ENCODE measurements at regions not wholly inside any gene's neighbourhood (a gene's known extent, or its start where the extent isn't known, plus 50 kb on each side); places are given as distances from the start of the nearest gene placed in this dataset.

DNA sequence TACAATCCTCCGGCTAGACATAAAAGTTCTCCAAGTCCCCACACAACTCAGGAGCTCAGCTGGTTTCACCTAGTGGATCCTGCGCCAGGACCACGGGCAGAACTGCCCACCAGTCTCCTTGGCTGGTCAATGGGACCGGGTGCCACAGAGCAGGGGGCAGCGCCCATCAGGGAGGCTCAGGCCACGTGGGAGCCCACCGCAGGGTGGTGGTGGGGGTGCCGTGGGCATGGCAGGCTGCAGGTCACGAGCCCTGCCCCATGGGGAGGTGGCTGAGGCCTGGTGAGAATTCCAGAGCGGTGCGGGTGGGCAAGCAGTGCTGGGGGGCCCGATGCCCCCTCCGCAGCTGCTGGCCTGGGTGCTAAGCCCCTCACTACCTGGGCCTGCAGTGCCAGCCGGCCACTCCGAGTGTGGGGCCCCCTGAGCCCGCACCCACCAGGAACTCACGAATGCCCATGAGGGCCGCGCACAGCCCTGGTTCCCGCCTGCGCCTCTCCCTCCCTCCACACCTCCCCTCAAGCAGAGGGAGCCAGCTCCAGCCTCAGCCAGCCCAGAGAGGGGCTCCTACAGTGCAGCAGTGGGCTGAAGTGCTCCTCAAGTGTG is 1091.9 kb upstream of the TENM4 start:
- DNase-seq, result no peak

DNA sequence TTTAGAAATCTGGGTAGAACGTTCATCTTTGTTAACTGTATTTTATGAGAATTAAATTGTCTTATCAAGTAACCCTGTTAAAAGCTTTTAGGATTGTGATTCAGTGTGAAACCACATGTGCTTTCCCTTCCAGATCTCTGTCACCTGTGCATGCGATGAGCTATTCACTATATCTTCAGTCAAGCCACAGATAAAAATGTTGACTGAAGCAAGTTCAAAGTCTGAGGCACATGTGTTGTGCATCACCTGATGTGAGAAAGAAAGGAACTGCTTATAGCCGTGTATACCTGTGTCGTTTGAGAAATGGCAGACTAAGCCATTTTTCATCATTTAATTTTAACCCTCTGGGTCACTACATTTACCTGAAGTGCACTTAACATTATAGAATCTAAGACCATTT is 1088.9 kb upstream of the TENM4 start:
- DNase-seq, result no peak

DNA sequence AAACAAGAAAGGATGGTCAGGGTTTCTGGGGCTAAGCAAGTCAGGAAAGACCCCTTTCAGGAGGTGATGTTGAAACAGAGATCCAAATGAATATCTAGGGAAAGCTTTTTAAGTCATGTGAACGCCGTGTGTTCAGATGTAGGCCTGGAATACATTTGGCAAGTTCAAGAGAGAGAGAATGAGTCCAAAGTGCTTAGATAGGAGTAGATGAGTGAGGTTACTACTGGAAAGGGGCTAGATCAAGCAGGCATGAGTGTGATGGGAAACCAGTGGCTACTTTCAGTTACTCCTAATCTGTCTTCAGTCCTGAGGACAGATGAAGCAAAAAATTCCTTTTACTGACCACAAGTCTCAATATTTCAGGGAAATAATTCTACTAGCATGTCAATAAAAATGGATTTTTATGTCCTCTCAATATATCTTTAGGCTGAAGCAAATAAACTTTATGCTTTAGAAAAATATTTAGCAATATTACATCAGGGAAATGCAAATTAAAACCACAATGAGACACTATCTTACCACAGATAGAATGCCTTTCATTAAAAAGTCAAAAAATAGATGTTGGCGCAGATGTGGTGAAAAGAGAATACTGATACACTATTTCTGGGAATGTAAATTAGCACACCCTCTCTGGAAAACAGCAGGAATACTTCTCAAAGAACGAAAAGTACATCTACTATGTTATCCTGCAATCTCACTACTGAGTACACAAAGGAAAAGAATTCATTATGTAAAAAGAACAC is 1085.0 kb upstream of the TENM4 start:
- DNase-seq, result no peak

DNA sequence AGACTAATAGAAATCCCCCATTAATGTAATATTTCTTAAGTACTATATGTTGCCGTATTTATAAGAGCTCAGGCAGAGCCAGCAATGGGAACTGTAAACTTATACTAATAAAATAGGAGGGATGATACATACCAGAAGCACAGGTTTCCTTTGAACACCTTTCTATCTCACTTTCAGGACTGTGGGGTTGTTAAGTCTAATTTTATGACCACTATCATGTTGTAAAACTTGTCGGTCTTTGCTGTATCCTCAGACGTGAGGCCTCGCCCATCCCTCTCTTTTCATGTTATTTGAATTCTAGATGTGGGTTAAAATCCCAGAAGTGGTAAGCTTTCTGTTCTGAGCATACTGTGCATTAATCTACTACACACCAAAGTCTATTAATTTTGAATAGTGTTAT is 1083.5 kb upstream of the TENM4 start:
- no peak for DNase-seq

DNA sequence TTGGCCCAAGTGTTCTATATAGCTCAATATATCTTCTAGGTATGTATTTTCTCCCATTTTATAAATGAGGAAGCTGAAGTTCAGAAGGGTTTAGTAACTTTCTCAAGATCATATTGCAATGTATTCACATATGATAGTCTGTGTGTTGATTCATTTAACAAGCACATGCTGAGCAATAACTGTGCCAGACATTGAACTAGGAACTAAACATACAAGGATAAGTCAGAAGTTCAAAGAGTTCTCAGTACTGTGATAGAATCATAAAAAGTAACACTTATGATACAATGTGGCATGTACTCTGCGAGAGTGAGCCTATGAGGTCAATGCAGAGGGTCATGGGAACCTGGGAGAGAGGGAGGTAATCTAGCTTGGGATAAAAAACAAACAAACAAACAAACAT is 1082.2 kb upstream of the TENM4 start:
- no peak for DNase-seq

DNA sequence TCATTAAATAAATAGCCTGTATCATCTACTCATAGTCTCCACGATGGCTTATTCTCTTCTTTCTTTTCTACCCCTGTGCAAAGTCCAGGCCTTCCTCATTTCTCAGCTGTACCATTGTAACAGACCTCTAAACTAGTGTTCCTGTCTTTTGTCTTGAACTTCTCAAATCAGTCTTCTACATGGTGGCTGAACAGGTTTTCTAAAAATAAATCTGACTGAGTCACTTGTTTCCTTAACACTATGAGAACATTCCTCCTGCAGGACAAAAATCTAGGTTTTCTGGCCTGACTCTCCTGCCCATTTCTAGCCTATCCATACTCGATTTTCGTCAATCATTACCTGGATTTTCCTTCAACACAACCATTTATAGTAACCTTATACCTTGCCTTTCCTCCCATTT is 1080.8 kb upstream of the TENM4 start:
- DNase-seq, result no peak

DNA sequence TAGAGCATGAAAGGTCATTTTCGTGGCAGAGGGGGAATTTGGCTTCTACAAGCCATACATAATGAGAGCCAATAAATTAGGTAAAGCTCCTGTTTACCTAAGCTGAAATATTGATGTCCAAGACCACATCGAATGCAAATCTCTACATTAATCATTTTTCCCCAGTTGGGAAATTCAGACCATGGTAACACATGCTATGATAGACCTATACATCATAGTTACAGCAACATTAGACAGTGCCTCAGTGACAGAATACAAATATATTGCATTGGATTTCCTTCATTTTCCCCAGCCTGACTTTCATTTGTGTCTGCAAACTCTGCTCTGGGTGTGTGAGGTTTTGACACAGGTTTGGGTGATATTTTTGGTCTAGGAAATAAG is 1079.7 kb upstream of the TENM4 start:
- DNase-seq, result no peak

DNA sequence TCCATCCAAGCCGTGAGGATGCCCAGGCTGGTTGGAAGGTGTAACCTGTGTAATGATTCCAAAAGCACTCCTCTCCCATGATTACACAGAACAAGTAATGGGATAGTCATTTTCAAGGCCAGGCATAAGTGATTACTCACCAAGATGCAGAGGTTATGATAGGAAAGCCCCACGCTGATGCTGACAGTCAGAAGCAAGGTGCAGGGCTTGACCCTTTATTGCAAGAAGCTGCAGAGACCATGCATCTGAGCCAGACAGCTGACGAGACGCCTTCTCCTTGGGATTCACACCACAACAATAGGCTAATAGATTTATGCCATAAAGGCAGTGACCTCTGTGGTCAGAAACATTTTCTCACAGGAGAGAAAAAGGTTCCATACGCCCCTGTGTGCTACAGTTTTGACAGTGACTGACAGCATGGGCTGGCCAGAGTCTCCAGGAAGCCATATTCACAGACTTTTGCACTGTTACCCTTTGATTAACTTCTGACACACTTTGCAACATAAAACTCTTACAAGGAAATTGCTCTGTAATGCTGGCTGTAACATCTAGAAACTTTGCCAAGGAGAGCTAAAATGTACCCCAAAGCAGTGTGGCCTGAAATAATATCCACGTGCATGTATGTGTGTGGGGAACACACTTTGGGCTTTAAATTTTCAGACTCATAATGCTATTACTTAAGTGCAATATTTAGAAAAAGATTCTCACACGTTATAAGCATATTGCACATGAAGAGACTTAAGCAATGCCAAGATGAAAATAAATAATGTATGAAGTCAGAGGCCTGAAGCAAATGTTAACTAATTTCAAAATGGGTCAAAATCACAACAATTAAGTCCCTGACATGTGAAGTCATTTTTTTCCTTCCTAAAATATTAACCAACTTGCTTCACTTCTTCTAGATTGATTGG is 1079.0 kb upstream of the TENM4 start:
- DNase-seq, result no peak

DNA sequence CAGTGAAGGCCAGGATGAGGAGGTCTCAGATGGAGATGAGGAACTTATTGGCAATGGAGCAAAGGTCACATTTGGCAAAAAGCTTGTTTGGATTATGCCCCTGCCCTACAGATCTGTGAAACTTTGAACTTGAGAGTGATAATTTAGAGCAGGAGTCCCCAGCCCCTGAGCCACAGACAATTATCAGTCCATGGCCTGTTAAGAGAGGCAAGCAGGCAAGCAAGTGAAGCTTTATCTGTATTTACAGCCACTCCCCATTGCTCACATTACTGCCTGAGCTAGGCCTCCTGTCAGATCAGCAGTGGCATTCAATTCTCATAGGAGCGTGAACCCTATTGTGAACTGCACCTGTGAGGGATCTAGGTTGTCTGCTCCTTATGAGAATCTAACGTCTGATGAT is 1076.9 kb upstream of the TENM4 start:
- no peak for DNase-seq

DNA sequence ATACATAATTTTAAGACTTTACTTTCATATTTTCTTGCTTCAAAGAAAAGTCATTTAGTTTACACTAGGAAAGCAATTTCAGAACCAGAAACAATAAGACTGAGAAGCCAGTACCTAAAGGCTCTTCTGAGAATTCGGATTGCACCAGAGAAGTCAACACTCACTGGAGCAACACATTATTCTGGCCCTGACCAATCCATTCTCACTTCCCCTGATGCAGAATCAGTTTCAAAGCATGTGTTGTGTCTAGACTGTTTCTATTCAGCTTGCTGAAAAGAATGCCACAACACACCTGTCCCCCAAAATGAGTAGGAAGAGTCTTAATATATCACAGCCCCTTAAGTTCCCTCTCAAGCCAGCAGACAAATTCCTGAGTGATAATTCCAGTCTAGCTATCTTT is 1074.3 kb upstream of the TENM4 start:
- DNase-seq, result no peak

DNA sequence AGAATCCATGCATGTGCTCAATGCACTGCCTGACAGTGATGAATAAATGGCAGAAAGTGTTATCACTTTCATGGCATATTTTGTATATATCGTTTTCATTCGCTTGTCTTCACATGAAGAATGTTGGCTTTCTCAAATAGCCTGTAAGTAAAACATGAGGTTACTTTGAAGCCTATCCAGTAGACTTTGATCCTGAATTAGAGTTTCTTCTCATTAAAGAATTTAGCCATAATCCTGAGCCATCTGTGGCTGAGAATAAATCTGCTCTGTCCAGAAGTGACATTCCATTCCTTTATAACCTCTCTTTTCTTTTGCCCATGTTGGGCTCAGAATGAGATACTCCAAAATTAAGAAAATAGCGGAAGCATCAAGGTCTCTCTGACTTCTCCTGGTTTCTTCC is 1071.7 kb upstream of the TENM4 start:
- DNase-seq, result no peak

DNA sequence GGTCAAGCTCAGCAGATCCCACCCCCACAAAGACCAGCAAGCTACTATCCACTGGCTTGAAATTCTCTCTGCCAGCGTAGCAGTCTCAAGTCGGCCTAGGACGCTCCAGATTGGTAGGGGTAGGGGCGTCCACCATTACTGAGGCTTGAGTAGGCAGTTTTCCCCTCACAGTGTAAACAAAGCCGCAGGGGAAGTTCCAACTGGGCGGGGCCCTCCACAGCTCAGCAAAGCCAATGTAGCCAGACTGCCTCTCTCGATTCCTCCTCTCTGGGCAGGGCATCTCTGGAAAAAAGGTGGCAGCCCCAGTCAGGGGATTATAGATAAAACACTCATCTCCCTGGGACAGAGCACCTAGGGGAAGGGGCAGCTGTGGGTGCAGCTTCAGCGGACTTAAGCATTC is 1064.9 kb upstream of the TENM4 start:
- DNase-seq, result no peak

DNA sequence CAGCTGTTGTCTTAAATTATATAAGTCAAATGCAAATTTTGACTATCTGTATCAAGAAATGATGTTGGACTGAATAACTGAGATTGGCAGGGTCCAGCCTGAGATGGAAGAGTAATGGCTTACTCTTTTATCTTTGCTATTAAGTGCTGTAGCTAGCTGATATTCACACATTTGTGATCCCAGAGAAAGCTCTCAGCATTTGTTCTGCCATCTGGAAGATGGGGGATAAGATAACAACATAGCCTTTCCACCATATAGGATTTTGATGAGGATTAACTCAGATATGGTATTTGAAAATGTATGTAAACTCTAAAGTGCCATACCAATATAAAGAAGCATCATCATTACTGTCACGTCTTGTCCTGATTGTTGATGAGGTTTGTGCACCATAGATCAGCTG is 1063.2 kb upstream of the TENM4 start:
- no peak for DNase-seq

DNA sequence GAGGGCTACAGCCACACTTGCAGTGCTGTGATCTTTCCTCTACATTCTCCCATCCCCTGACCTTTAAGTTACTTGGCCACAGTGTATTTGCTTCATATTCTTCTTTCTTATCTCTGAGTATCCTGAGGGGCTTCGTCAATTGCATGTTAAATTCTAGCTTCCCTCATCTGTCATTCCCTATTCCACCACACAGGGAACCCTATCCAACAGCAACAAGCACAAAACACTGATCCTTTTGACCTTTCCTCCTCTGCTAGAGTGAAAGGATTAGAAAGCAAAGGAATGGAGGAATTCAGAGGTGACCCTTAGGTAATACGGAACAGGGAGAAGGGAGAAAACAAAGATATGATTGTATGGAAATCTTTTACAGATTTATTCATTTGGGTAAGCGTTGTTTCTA is 1061.7 kb upstream of the TENM4 start:
- no peak for DNase-seq

DNA sequence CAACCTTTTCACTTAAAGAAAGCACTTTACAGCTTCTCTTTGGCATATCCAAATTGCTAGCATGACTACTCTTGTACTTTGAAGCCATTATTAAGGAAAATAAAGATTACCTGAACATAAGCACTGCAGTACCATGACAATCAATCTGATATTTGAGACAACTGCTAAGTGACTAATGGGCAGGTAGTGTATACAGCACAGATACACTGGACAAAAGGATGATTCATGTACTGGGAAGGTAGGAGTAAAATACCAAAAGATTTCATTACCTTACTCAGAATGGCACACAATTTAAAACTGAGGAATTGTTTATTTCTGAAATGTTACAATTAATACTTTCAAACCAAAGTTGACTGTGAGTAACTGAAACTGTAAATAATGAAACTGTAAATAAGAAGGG is 1054.3 kb upstream of the TENM4 start:
- no peak for DNase-seq

DNA sequence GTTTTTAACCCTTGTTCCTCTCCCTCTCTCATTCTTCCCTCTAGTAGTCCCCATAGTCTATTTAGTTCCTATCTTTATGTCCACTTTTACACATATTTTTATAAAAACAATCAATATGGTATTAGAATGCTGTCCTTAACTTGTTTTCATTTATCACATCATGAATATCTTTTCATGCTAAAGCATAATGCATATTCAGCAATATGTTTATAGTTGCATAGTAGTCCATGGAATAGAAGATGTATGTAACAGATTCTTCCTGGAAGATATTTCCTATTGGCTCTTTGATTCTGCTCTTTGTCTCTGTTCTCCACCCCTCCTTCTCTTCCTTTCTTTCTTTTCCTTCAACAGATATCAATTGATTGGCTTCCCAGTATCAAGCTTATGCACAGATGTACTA is 1047.1 kb upstream of the TENM4 start:
- DNase-seq, result no peak

DNA sequence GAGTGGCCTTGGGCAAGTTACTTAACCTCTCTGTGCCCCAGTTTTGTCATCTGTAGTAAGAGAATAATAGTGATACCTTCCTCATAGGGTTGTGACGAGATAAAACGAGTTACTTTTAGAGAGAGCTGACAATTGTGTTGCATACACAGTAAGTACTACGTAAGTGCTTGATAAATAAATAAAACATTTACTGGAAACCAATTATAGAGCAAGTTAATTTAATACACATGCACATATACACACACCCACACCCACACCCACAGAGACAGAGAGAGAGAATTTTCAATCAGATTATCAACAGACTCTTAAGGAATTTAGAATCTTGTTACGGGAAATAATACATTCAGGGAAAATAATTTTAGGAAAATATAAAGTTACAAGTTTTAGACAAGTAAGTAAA is 1045.8 kb upstream of the TENM4 start:
- DNase-seq, result no peak

DNA sequence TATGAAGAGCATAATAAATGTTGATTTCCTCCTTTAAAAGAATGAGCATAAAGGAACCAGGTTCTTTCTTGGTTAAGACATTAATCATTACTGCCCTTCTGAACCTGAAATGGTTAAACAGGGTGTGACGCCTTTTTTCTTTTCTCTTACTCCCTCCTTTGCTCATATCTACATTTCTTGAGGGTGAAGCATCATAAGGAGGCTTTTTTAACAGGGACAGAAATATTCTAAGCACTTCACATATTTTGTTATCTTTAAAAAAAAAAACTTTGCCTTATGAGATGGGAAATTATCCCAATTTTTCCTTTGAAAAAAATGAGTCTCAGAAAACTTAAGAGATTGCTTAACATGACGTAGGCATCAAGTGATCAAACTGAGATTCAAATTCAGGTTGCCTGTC is 1036.3 kb upstream of the TENM4 start:
- no peak for DNase-seq

DNA sequence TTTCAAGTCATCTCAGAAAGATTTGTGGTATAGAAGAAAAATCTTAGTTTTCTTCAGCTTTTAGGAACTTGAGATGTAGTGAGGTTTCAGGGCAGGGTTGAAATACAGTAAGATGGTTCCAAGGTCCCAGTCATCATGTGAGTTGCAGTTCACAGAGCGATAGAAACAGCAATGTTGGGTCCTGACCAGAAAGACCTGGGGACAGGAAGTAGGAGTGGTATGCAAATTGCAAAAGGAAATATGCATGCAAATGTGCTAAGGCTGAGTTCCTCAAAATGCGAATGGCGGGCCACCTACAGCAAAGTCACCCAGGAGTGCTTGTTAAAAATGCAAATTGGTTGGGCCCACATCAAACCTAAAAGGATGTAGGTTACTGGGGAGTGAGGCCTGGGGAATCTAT is 1032.7 kb upstream of the TENM4 start:
- DNase-seq, result no peak

DNA sequence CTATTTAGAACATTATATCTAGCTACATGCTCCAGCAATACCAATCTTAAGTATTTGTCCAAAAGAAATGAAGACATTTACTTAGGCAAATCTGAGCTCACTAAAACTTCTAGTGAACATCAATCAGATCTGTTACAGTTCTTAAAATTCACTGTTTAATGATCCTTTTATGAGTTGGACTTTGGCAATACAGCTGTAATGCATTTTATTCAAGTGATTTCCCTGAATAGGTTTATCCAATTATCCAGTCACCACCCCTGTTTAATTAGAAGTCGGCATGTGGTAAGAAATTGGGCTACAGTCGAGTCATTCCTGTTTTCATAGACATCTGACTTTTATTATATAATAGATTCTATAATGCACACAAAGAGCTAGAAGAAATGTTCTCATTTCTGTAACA is 1029.0 kb upstream of the TENM4 start:
- no peak for DNase-seq

DNA sequence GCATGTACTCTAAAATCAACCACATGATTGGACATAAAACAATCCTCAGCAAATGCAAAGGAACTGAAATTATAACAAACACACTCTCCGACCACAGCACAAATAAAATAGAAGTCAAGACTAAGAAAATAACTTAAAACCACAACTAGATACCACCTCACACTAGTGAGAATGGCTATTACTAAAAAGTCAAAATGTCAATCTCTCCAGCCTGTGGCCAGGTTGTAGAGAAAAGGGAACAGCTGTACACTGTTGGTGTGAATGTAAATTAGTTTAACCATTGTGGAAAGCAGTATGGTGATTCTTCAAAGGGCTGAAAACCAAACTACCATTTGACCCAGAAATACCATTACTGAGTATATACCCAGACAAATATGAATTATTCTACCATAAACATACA is 1025.7 kb upstream of the TENM4 start:
- no peak for DNase-seq

DNA sequence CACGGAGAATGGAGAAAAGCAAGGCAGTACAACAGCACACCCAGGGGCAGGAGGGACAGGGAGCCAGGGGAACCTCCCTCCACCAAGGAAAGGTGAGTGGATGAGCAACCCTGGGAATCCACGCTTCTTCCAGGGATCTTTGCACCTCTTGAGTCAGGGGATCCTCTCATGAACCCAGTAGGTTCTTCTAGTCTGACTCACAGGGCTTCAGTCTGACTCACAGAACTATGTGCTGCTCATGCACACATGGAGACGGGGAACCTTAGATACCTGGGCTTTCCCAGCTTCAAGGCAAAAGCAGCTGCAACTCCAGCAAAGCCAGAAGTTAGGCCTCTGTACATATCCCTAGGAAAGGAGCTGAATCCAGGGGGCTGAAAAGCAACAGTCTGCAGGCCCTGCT is 1021.4 kb upstream of the TENM4 start:
- DNase-seq, result no peak

DNA sequence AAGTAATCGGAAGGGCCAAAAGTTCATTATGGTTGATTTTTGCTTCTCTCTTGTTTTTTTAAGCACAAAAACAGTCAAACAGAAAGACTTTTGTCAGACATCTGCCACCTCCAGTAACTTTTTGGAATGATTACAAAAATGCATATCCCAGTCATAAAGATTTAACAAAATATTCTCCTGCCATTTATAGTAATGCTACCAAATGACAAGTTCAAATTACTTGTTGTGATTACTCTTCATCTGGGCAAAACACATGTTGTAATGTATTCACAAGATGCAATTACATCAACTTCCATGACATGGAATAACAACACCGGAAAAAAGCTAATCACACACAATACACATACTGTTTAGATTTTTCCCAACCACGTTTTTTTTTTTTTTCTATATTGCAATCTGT is 1017.5 kb upstream of the TENM4 start:
- DNase-seq, result no peak

DNA sequence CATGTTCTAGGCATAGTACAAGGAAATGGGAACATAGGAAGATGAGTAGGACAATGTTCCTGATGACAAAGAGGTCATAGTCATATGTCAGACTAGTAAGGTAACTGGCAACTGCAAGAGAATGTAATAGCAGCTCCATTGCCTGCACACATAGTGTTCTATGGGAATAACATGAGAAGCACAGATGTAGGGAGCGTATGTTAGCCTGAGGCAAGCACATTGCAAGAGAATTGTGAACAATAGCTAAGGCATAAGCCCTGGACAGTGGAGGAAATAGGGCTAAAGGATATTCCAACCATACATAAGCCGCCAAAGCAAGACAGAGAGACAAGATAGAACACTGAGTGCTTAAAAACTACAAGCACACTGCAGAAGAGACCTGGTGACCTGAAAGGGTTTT is 1017.0 kb upstream of the TENM4 start:
- no peak for DNase-seq

Data from stimulated activated naive CD4-positive, alpha-beta T cell (primary cell).